HG03457 (cell line): ENCODE measurements at regions not wholly inside any gene's neighbourhood (a gene's known extent, or its start where the extent isn't known, plus 50 kb on each side); places are given as distances from the start of the nearest gene placed in this dataset.

Experiments
- ATAC-seq: cut with Tn5 transposase; IDR thresholded peaks from one replicate; pipeline ENCODE4 v1.9.1; 2021; ENCODE audit warnings: moderate number of reproducible peaks; ENCODE audit not compliant: unreplicated experiment

DNA sequence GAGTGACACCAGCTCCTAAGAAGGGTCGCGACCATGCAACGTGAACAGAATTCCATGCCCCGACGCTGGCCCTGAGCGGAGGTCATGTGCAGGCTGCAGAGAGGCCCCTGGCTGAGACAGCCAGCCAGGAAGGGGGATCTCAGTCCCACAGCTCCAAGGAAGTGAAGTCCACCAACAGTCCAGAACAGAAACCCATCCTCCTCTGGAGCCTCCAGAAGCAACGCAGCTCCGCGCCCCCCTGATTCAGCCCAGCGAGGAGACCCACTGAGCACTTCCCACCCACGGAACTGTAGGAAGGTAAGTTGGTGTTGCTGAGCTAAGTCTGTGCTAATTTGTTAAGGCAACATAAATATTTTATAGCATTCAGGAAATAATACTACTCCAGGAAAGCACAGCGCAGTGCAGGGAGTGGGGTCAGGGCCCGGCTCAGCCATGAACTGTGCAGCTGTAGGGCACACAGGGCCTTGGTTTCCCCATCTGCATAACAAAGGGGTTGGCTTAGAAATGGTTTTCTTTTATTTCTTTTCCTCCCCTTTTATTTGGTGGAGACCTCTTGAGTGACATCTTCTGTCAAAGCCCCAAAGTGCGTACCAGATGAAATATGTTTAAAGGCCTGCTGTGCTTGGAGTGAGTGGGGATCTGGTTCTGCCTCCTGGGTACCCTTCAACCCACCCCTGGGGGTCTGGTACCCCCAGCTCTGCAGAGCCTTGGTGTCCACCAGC lies 241.1 kb upstream of the PMEPA1 start:
- ATAC-seq, result no peak

- ATAC-seq, result no peak
Observed at GRCh38 chr20:57948180-57948955, 238.6 kb upstream of the PMEPA1 start.

DNA sequence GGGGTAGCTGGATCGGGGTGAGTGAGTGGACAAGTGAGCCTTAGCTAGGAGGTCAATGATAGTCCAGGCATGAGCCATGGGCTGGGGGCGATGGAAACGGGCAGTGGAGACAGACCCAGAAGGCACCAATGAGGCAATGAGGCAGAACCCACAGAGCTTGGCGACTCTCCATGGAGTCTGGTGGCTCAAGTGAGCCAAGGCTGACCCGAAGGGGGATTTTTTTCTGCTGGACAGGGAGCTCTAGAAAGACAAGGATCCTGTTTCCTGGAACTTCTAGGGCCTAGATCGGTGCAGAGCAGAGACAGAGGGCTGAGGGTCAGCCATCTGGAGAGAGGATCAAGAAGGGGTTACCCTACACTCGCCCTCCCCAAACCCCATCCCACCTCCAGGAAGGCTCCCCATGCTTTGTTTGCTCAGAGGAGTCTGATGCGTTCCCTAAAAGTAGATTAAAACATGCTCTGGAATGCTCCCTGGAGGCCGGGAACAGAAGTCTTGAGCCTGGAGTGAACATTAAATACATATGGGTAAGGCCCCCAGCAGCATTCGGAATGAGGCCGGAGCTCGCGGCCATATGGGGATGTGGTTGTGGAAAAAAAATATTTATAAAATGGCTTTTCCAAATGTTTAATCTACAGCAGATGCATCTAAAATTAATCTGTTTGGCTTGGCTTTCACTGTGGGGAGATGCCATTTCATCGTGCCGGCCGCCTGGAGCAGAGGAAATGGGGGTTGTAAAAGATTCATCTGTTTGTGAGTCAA lies 237.8 kb upstream of the PMEPA1 start:
- no peak for ATAC-seq

GRCh38 chr20:57946559-57947315 lies 236.9 kb upstream of the PMEPA1 start:
- no peak for ATAC-seq

- no peak for ATAC-seq
Observed at GRCh38 chr20:57944988-57945387, 235.2 kb upstream of the PMEPA1 start.

DNA sequence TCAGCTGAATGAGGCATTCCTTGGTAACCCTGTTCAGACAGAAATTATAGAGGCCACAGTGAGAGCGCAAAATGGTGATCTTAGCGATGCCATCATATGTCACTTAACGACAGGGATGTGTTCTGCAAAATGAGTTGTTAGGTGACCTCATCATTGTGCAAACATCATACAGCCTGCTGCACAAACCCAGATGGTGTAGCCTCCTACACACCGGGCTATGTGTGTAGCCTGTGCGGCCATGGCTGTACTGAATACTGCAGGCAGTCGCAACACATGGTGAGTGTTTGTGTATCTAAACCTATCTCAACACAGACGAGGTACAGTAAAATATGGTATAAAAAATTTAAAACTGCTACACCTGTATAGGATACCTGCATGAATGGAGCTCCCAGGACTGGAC lies 234.1 kb upstream of the PMEPA1 start:
- no peak for ATAC-seq

GRCh38 chr20:57943291-57943690 lies 233.5 kb upstream of the PMEPA1 start:
- ATAC-seq, result no peak

DNA sequence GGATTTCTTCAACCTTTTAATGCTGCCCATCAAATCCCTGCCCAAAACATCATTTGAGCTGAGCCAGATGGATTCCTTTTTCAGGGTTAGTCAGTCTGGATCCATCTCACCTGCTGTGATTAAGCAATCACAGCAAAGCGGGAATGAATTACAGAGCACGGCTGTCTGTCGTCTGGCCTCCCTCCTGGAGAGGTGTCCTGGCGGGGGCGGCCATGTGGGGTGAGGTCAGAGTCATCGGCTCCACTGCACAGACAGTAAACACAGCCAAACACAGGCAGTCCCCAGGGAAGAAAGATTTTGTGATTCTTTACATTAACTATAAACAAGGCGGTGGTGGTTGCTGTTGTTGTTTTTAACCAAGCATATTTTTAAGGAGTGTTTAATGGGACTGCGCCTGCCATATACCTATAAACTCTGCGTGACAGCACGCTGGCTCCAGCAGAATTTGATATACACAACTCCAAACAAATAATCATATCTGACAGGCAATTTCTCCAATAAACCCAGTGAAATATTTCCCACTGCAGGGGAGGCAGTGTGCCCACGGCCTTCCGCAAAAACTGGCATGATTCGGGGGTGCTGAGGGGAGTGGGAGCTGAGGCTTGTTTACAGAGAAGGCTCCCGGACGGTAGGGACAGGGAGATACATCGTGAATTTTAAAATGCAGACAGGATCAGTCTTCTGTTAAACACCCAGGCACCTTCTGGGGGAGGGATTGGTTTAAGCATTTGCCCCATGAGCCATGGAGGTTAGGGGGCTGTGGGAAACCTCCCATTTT lies 232.0 kb upstream of the PMEPA1 start:
- ATAC-seq, result no peak

DNA sequence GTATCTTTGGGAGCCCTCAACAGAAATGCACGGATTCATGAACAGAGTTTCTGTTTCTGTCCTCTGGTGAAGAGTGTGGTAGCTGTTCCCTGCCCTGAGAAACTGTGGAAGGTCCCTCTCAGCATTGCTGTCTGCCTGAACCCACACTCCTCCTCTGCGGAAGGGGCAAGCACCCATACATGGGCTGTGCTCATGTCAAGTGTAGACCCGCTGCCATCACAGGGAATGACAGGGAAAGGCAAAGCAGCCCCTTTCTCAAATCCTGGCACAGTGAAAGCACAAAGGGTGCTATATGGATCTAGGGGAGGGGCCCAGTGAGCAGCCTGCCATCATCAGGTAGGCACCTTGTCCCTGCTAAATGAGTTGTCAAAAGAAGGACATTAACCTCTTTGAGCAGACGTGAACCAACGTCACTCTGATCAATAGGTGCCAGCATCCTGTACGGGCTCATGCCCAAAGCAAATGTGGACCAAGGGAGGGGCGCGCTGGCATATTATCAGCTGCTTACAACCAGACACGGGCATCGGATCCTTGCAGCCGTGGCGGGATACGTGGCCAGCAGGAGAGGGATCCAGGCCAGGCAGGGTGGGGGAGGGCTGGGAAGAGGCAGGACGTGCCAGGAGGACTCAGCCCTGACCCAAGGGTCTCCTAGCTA lies 231.2 kb upstream of the PMEPA1 start:
- ATAC-seq, result no peak

- ATAC-seq, result no peak
Observed at GRCh38 chr20:57940376-57940775, 230.6 kb upstream of the PMEPA1 start.

- no peak for ATAC-seq
Observed at GRCh38 chr20:57939499-57939898, 229.7 kb upstream of the PMEPA1 start.

DNA sequence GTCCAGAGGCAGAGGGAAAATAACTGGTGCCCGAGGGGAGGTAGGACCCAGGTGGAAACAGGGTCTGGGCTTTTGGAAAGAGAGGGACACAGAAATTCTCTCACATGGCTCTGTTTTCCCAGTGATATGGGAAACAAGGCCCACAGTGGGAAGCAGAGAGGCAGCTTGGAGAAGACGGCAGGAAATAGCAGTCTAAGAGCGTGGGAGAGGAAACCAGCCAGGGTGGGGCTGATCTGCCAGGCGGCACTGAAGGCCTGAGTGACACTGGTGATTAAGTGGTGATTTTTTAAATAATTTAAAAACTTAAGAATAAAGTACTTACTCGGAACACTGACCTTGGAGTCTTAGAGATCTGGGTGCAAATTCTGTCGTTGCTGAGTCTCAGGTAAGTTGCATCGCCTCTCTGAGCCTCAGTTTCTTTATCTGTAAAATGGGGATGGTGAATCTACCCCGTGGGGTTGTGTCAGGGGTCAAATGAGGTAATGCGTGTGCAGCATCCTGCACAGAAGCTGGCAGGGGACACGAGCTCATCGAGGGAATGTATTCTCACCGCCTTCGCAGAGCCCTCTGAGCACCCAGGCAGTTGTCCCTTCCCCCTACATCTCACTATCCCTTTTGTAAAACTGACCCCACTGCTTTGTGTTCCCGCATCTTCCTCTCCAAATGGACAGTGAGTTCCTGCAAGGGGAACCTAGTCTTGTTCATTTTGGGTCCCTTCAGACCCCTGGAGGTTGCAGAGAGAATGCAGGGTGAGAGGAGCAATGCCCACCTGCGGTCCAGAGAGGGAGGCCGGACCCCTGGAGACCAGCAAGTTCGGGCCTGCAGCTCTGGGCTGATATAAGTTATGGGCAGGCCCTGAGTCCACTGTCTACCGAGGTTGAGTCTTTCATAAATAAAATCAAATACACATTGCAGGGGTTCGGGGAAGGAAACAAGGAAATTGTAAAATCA lies 228.6 kb upstream of the PMEPA1 start:
- ATAC-seq, result no peak

DNA sequence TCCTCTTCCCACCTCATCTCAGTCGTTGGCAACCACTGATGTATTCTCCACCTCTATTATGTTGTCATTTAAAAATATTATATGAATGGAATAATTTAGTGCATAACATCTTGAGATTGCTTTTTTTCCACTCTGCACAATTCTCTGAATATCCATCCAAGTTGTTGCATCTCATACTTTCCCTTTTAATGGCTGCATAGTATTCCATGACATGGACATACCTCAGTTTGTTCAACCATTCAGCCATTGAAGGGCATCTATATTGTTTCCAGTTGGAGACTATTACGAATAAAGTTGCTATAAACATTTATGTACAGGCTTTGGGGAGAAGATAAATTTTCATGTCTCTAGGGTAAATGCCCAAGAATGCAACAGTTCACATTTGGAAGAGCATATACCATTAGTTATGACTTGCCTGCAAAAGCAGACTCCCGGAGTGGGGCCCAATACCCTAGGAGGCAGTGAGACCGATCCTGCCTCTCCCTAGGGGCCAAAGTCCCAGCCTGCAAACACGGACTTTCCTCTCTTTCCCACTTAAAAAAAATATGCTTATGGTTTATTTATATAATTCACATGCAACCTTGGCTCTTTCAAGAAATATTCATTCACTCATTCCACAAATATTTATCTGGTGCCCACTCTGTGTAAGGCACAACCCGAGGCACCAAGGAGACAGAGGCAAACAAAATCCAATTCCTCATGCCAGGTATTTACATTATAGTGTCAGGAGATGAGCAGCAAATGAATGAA lies 227.0 kb upstream of the PMEPA1 start:
- ATAC-seq, result no peak

DNA sequence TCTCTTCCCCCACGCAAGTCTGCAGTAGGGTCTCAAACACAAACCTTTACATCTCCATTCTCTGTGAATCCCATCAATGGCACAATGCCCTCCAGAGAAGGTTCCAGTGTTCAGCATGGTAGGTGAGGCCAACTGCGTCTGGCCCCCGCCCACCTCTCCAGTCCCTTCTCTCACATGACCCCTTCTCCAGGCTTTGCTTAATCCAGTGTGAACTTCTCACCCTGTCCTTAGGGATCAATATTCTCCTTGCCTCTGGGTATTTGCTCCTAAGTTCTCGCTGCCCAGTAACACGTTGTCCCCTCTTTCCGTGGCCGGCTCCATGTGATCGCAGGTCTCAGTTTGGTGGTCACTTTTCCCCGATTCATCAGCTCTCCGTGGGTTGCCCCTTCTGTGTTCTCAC lies 225.1 kb upstream of the PMEPA1 start:
- ATAC-seq, result no peak

DNA sequence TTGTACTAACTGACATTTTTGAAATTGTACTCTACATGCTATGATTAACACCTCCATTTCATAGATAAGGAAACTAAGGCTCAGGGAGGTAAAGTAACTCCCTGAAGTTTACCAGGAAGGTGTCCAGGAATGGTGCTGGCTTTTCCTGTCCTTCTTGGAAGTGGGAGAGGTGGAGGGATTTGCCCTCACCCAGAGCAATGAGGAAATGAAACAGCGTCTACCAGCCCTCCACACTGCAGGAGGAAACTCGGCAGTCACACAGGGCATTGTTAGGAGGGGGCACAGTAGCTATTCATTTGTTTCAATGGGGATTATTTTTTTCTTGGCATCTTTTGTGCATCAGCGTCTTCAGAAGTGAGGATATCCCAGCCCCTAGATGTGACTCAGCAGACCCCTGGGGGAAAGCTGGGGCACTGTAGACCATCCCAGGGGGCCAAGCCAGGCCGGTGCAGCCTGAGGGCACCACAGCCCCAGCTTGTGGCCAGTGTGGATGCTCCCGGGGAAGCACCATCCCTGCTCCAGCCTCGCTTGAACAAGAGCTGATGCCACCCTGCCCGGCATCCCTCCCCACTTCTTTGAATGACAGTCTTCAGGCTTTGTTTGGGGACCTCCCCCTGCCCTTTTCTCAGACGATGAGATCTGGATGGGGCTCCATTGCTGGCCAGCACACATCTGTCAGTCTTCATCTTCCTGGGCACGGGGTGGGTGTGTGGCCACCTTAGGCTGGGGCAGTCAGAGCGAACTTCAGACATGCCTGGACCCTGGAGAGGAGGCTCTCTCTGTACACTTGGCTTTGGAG lies 224.4 kb upstream of the PMEPA1 start:
- no peak for ATAC-seq

DNA sequence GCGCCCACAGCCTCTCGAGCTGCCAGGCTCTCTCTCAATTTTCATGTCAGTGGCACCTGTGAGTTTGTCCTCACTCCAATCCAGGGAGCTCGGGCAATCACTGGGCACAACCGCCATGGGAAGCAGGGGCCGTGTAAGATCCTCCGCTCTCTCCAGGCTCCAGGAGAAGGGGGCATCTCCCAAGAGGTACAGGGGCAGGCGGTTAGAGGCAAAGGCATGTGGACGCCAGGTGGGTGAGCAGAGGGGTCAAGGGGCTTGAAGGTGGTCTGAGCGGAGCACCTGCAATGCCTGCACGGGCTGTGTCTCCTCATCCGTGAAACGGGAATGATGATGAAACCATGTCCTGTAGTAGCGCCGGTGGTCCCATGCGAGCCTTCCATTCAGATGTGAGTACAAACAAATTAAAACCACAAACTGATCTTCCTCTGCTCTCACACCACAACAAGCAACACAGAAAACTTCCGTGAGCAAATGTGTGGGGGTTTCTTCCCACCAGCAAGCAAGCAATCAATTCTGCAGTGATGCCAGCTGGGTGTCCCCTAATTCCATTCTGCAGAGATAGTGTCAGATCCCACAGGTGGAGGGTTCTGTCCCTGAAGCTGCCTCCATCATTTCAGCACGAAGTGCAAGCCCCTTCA lies 222.5 kb upstream of the PMEPA1 start:
- ATAC-seq, result no peak

DNA sequence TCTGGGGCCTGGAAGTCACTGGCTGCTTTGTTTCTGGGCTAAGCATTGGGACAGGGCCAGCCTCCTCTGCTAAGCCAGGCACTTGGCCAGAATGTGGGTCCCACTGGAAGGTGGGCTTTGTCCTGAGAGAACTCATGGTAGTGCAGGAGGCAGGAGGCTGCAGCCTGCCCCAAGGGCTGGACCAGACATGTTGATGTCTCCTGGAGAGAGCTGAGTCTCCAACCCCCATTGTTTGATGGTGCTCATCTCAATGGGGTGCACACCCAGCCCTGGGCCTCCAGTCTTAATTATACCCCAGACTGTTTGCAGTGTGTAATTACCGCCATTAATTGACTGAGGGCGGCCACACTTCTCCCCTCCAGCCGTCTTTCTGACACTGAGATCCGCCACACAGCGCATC lies 220.5 kb upstream of the PMEPA1 start:
- ATAC-seq, result no peak
